Cerebellar cortex (tissue), 1 donor: ENCODE measurements at regions not wholly inside any gene's neighbourhood (a gene's known extent, or its start where the extent isn't known, plus 50 kb on each side); places are given as distances from the start of the nearest gene placed in this dataset.

Experiments
- DNase-seq: peaks from one replicate; pipeline ENCODE4 v3.0.0-alpha.2; 2015; ENCODE audit warnings: low spot score

DNA sequence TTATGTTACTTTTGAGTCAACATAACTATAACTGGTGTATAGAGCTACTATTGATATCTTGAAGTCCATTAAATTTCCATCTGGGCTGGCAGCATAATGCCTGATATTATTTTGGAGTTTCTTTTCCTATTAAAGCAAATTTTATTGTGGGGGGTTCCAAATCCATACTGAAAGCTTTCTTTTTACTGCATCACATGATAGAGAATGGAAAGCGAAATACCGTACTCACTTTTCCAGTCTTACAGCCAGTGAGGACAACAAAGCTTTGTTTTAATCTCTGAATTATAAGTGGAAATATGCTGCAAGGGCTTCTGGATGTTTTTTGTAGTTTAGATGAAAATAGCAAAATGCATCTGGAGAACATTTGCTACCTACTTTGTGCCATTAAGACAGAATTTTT lies 477.5 kb upstream of the SEMA3D start:
- no peak for DNase-seq

DNA sequence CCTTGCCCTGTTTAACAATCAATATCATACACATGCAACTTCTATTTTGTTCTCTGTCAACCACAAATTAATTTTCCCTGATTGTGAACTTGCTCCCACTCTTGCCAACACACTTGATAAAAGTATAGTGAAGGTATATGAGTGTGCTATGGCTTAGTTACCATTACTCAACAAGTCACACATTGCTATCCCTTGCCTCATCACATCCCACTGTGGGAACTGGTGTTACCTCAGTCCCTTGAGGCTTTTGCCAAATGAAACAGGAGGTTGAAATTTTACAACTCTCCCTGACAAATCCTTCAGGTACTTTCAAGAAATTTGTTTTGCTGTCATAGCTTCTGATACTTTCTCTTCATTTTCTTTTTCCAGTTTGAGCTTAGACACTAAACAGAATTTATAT lies 472.5 kb upstream of the SEMA3D start:
- no peak for DNase-seq

DNA sequence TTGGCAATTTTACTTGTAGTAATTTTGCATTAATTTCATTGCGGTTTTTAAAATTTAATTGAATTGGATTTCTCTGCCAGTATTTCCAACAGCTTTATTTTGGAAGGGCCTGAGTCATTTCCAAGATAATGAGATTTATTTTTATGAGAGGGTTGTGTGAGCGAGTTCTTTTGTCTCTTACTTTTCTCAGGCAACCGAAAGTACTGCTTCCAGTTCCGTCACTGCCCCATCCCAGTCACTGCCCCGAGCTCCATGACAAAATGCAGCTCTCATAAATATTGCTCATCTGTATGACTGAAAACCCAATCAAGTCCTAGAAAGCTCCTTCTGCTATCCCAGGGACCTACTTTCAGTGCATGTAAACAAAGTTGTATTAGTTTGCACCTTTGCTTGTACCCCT lies 468.4 kb upstream of the SEMA3D start:
- DNase-seq: no peak

DNA sequence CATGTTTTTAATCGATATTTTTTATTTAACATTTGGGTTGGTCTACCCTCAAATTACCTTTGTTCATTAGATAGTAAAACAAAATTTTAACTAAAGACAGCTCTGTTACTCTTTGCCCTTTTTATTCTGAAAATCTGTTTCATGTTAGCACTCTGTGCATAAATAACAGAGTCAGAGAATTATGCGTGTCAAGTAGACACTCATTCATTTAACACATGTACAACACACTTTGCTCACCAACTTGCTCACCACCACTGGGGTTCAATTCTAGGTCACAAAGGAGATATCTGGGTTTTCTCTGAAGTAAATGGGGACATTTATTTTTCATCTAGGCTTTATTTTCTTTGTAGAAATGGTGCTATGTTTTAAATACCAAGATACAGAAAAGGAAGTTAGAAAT lies 457.4 kb upstream of the SEMA3D start:
- DNase-seq: no peak

DNA sequence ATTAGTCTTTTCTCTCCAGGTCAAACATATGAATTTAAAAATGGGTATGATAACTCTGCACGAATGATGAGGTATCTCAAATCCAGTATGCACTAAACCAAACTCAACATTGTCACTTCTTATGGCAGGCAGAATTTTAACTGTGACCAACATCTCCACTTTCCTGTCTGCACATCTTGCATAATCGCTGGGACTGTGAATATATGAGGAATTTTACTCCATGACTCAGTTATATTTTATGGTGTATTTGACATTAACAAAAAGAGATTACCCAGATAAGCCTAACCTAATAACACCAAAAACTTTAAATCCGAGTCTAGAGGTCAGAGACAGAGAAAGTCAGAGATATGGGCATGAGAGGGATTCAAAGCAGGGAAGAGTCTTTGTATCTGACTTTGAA lies 454.5 kb upstream of the SEMA3D start:
- no peak for DNase-seq

DNA sequence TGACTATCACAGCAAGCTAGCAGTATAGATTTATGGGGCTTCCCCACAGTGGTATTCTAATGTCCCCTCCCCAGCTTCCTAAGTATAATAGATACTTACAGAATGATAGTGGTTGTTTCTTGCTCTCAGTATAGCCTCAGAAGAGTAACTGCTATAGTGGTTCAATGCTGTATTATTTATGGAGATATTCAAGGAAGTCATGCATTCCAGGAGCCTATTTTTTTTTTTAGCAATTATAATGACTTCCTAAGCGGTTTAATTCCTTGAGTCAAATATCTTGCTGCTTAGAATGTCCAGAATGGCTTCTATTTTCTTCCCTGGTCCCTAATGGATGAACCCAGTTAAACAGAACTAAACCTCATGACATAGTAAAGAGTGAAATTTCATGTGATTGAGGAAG lies 451.5 kb upstream of the SEMA3D start:
- no peak for DNase-seq

DNA sequence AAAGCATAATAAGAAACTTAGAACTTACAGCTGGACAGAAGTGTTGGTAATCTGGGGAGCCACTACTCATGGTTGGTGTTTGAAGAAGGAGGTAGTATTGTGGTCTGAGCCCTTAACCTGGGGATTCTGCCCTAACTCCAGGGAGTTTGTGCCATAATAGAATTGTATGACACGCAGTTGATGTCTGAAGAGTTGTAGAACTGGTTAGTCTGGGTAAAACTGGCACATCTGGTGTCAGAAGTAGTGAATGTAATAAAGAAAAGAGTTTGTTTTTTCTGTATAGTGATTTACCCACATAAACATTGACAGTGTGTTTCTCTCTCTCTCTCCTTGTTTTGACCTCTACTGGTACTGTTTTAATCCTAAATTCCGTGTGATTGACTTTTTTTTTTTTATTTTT lies 448.1 kb upstream of the SEMA3D start:
- DNase-seq: no peak

DNA sequence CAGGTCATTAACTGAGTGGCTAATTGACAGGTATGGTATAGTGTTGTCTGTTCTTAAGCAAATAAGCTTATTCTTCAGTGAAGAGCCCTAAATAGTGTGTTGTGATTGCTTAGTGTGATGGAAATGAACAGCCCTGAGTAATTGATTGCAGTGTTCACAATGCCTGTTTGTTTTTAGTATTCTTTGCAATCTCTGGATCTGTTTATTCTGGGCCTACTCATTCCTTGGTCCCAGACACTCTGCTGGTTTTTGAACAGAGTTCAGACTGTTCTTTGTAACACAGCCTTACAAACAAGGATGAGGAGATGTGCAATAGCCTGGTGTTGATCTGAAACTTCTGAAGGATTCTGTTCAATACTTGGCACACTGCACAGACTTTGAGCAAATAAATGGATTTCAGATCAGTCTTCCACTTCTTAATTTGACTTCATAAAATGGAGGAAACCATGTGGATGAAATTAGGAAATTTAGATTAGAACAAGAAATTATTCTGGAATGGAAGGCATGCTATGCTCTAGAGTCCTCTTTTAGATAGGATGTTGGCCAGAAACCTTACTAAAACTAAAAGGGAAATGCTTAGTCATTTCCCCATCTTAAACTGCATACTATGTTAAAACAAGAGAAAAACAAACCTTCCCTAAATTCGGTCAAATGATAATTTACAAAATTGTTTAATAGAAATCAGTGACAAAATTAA lies 444.2 kb upstream of the SEMA3D start:
- DNase-seq: no peak

DNA sequence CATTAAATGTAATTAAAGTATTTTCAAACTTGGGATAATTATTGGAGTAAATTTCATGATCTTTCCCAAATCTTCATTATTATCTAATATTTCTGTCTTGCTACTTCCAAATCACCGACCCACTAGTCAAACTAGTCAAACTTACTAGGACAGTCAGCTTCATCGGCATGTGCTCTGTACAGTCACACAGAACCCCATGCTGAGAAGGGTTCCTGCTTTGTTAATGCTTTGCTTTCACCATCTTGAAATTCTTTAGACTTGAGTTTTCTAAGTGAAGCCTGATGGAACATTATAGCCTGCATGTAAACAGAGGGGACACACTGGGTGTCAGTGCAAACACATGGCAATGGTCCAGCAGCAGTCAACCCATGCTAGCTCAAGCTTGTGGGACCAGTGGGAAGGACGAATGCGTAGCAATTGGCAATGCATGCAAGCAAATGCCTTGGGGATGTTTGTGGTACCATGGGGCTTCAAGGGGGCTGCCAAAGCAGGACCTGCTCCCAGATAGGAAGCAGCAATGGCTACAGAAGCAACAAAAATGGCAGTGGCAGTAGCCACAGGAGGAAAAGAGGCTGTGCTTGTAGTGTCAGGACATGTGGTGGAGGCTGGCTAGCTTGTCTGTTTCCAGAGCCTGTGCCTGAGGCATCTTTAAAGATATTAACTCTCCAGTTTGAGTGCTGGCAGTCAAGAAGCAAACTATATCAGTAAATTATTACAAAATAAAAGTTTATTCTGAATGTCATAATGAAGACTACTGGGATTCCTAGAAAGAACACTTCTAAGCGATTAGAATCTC lies 441.1 kb upstream of the SEMA3D start:
- DNase-seq: no peak

DNA sequence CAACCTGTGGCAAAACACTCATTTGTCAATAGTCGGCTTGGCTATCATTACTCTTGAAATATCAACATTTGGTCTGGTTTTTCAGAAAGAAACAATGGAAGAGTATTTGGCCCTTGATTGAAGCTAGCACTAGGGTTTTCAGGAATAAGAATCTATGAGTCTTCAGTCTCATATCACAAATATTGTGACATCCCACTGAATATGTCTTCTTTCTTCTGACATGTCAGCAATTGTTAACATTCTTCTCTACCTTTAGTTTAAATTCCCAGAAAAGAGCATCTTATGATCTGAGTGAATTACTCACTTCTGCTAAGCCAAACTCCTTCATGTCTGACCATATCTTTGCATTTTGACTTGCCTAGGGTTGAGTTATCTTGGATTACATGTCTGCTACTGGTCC lies 435.2 kb upstream of the SEMA3D start:
- no peak for DNase-seq

DNA sequence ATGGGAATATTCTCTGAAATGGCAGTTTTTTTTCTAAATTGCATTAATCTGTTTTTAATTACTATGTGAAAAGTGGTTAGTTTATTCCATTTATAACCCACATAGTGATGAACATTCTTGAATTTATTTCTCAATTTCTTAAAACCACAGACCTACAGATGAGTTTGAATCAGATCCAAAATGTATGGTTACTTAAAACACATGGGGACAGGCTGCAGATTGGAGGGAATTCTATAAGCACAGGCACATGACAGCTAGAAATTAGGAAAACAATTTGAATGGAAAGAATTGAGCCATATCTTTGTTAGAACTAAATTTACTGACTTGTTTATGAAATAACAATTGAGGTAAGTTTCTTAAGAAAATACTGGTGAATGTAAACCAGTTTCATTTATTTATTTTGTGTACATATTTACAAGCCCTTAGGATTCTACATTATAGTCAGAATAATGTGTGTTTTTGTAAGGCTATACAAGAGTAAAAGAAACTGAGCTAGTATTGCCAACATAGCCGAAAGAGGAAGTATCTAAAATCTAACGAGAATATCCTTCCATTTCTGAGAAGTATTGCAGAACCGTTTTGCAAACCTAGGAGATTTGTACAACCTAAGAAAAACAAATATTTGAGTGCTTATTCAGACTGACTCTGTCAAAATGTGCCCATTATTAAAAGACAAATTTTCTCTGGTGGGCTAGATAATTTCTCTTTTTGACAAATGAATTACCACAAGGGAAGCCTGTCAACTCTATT lies 434.3 kb upstream of the SEMA3D start:
- no peak for DNase-seq

DNA sequence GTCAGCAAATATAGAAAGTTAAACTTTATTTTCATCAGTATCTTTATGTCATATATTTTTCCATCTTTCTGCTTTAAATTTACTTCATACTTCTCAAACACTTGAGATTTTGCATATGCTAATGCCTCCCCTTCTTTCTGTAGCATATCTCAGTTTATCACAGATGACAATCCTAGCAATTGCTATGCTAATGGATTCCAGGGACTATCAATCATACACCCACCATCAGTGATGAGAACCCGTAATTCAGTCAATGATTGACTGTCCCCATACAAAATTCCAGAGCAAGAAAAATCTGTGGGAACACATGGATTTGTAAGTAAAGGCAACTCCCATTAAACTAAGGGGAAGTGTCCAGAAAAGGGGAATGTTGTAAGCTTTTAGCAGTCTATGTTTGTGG lies 432.4 kb upstream of the SEMA3D start:
- no peak for DNase-seq

DNA sequence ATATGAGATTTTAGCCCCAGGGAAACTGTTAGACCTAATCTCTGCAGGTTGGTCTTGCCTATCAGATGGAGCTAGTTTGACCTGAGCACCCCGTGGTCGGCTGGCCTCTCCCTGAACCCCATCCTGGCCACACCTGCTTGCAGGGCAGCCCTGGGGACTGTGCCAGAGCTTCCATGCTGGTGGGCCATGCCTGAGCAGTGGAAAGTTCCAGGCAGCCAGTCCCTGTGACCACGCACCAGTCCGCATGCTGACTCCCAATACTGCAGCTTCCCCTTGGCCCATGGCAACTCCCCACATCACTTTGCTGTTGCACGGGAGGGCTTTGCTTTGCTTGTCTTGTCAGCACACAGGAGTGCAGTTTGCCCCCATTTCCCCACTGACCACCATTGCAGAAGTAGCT lies 427.8 kb upstream of the SEMA3D start:
- no peak for DNase-seq

DNA sequence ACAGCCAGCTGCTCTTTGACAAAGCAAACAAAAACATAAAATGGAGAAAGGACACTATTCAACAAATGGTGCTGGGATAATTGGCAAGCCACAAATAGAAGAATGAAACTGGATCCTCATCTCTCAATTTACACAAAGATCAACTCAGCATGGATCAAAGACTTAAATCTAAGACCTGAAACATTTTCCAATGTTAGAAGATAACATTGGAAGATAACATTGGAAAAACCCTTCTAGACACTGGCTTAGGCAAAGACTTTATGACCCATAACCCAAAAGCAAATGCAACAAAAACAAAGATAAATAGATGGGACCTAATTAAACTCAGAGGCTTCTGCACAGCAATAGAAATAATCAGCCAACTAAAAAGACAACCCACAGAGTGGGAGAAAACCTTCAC lies 425.7 kb upstream of the SEMA3D start:
- no peak for DNase-seq

DNA sequence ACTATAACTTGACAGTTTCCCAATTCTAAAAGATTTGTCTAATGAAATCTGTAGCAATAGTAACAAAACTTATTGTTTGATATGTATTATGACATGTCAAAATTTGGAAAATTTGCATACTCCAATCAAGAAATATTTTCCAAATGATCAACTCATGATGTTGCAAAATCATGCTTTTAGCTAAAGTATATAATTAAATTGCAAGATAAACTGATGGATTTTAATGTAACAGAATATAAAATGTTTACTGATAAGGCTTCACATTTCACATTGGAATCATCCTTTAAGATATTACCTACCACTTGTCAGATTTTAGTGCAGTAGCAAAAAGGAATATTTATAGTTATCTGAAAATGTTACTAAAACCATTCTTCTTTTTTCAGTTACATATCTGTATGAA lies 421.9 kb upstream of the SEMA3D start:
- DNase-seq: no peak

DNA sequence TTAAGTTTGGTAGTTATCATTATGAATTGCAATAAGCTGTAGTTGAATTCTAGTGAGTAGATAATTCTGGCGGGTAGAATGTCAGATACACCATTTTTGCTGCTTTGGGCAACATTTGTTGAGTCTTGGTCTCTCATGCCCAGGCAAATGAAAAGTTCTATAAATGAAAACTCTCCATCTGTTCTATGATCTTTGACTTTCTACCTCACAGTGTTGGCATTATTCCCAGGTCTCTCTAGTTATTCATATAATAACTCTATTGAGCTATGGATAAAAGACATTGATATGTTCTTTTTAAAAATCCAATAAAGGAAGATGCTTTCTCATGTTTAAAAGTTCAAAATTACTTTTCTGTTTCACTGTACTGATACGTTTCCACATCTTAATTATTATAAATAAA lies 415.3 kb upstream of the SEMA3D start:
- no peak for DNase-seq

DNA sequence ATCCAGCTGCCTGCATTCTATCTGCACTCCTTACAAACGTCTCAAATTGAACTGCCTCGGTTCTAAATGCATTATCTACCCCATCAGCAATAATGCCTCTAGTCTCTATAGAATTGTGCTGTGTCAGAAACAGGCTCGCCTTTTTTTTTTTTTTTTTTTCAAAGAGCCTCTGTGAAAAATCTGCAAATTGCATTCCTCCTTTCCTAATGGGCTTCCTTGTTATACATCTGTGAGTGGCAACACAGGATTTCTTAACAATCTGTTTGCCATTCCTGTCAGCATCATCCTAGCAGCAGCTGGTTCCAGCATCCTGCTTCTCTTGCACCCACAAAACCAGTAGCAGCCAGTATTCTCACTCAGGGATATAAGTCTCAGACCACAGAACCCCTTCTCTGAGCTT lies 413.5 kb upstream of the SEMA3D start:
- no peak for DNase-seq

DNA sequence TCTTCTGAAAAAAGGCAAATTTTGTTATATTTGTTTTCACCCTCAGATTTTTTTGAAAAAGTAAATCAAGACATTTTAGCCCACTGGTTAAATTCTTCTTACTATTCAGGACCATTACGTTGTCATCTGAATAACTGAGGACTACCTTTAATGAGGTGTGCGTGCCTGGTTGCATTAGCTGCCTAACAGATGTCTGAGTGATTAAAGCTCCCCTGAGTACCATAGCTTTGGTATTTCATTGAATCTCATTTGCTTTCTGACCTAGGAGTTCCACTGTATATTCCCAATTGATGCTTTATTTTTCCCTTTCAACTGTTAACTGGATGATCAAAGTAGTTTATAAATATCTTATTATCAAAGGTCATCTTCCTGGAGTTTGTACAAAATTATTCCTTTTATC lies 410.0 kb upstream of the SEMA3D start:
- no peak for DNase-seq

DNA sequence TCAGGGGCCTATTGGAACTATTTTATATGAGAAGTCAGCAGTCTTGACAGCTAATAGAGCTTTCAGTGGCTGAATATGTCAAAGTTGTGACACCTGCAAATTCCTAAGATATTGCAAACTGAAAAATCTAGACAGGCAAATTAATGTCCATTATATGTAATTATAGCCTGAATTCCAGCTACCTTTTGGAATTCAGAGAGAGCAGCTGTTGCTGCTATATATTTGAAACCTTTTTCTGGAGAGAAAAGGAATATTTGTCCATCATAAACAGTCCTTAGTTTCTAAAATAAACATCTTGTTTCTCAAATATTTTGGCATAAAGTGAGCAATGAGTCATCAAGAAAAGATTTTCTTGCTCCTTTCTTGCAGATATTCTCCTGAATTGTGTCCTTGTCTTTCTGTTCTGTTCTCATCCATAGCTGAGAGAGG lies 408.9 kb upstream of the SEMA3D start:
- peak; percentile 4 for DNase-seq

DNA sequence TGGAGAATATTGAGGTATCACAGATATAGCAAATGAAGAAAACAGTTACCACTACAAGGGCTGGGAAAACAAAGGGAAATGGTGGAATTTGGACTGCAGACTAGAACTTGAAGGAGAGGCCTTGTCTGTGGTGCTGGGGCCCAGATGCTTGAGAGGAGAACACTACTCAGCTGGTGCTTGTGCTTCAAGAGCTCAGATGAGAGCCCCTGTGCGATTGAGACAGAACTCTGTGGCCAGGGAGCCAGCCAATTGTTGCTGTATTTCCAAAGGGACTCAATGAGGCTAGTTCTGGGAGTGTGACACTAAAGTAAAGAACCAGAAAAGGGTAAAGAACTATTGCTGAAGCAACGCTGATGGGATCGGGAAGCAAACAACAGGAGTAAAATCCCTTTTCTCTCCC lies 406.5 kb upstream of the SEMA3D start:
- DNase-seq: no peak

DNA sequence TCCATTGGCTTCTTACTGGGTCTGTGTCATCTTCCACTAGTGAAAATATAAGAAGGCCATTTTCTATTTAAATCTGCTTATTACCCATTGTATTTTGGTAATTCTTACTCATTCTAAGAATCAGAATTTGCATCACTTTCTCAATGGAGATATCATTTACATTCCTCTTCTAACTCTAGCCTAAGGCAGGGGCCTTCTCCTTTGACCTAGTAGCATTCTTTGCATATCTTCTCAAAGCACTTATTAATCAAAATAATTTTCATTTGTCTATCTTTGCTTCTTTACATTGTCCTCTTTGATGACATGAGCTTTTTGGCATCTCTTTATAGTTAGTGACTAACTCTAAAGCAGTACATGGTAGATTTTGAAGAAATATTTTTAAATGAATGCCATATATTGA lies 400.9 kb upstream of the SEMA3D start:
- no peak for DNase-seq

DNA sequence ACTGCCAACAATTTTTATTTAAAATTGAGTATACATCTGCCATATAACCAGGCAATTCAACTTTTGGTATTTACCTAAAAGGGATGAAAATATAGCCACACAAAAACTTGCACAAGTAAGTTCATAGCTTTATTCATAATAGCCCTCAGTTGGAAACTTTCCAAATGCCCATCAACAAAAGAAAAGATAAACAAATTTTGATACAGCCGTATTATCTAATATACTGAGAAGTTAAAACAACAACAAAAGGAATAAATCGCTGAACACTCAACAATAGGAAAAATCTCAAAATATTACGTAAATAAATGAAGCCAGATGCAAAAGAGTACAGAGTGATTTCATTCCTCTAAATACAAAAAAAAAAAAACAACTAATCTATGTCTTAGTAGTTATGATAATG lies 399.2 kb upstream of the SEMA3D start:
- no peak for DNase-seq
